ENCODE measurements at regions not wholly inside any gene's neighbourhood (a gene's known extent, or its start where the extent isn't known, plus 50 kb on each side); places are given as distances from the start of the nearest gene placed in this dataset.

- Histone ChIP-seq H3K4me2 (ENCODE audit: extremely low read depth, insufficient read depth, low read length) (no peak overlapping the region), H3K79me2 (ENCODE audit: control insufficient read depth, insufficient read depth, low read length) (no peaks in the 10 kb centered on the region), H4K20me1 (ENCODE audit: control insufficient read depth, extremely low read depth, insufficient read depth, low read length) (no peaks in the 10 kb centered on the region), H3K4me1 (ENCODE audit: control insufficient read depth, extremely low read depth, insufficient read depth, low read length) (no peaks in the 10 kb centered on the region), H3K9ac (ENCODE audit: insufficient read depth, low read length) (no peak overlapping the region), H2AFZ (ENCODE audit: low read length) (no peak overlapping the region), H3K27me3 (ENCODE audit: control insufficient read depth, insufficient read depth, low read length) (no peaks in the 10 kb centered on the region), H3K27ac (ENCODE audit: insufficient read depth, low read length) (no peak overlapping the region), H3K36me3 (ENCODE audit: control insufficient read depth, insufficient read depth, low read length) (no peaks in the 10 kb centered on the region), H3K4me3 (replicated peaks in 1 of 4; ENCODE audit: control extremely low read depth in 1 of 4, insufficient read depth in 1 of 4, low read depth in 3 of 4, low read length in 4 of 4) (no peak overlapping the region), H3K9me3 (ENCODE audit: control insufficient read depth, insufficient read depth, low read depth, low read length) (no peaks in the 10 kb centered on the region)
- TF ChIP-seq CTCF (conservative IDR thresholded peaks at IDR 0.05 in 1 of 2, IDR thresholded peaks at IDR 0.05 in 1 of 2; ENCODE audit: low read depth in 1 of 2, low read length in 2 of 2) (no peak), EZH2 (IDR thresholded peaks at IDR 0.05; ENCODE audit: low read length, missing control alignments) (no peak)
- DNase-seq (ENCODE audit: low read depth in 2 of 2) = no peak
Observed at GRCh38 chr2:48124592-48124991, 189.9 kb upstream of the FOXN2 start.

GRCh38 chr2:48126162-48126561, 188.3 kb upstream of the FOXN2 start:
- DNase-seq (ENCODE audit: low read depth in 2 of 2) = peak; percentile 51 to 82
- no peak overlapping the region for H2AFZ ChIP-seq (ENCODE audit: low read length)
- no peak overlapping the region for H3K27ac ChIP-seq (ENCODE audit: insufficient read depth, low read length)

GRCh38 chr2:48127612-48128191, 186.8 kb upstream of the FOXN2 start:
- Histone ChIP-seq H3K4me2 (ENCODE audit: extremely low read depth, insufficient read depth, low read length) (no peak overlapping the region), H3K27ac (ENCODE audit: insufficient read depth, low read length) (no peak overlapping the region), H3K9ac (ENCODE audit: insufficient read depth, low read length) (no peak overlapping the region), H3K9me3 (ENCODE audit: control insufficient read depth, insufficient read depth, low read depth, low read length) (no peaks in the 10 kb centered on the region), H3K36me3 (ENCODE audit: control insufficient read depth, insufficient read depth, low read length) (no peaks in the 10 kb centered on the region), H3K79me2 (ENCODE audit: control insufficient read depth, insufficient read depth, low read length) (no peaks in the 10 kb centered on the region), H4K20me1 (ENCODE audit: control insufficient read depth, extremely low read depth, insufficient read depth, low read length) (no peaks in the 10 kb centered on the region), H3K4me1 (ENCODE audit: control insufficient read depth, extremely low read depth, insufficient read depth, low read length) (no peaks in the 10 kb centered on the region), H3K4me3 (replicated peaks in 1 of 4; ENCODE audit: control extremely low read depth in 1 of 4, insufficient read depth in 1 of 4, low read depth in 3 of 4, low read length in 4 of 4) (no peak overlapping the region), H3K27me3 (ENCODE audit: control insufficient read depth, insufficient read depth, low read length) (no peaks in the 10 kb centered on the region), H2AFZ (ENCODE audit: low read length) (no peak overlapping the region)
- no peak for TF ChIP-seq CTCF (conservative IDR thresholded peaks at IDR 0.05 in 1 of 2, IDR thresholded peaks at IDR 0.05 in 1 of 2; ENCODE audit: low read depth in 1 of 2, low read length in 2 of 2)
- no peak for TF ChIP-seq EZH2 (IDR thresholded peaks at IDR 0.05; ENCODE audit: low read length, missing control alignments)
- DNase-seq (ENCODE audit: low read depth in 2 of 2) = peak in 1 of 2 donors; percentile 6

More at GRCh38 chr2:48126162-48126561, 188.3 kb upstream of the FOXN2 start:
- TF ChIP-seq CTCF (conservative IDR thresholded peaks at IDR 0.05 in 1 of 2, IDR thresholded peaks at IDR 0.05 in 1 of 2; ENCODE audit: low read depth in 1 of 2, low read length in 2 of 2) (no peak), EZH2 (IDR thresholded peaks at IDR 0.05; ENCODE audit: low read length, missing control alignments) (no peak)
- no peaks in the 10 kb centered on the region for H3K27me3 ChIP-seq (ENCODE audit: control insufficient read depth, insufficient read depth, low read length)
- peak overlapping the region; percentile 2 for H3K9ac ChIP-seq (ENCODE audit: insufficient read depth, low read length)
- no peaks in the 10 kb centered on the region for H4K20me1 ChIP-seq (ENCODE audit: control insufficient read depth, extremely low read depth, insufficient read depth, low read length)
- H3K4me1 ChIP-seq (ENCODE audit: control insufficient read depth, extremely low read depth, insufficient read depth, low read length) = no peaks in the 10 kb centered on the region
- no peaks in the 10 kb centered on the region for H3K9me3 ChIP-seq (ENCODE audit: control insufficient read depth, insufficient read depth, low read depth, low read length)
- no peak overlapping the region for H3K4me3 ChIP-seq (replicated peaks in 1 of 4; ENCODE audit: control extremely low read depth in 1 of 4, insufficient read depth in 1 of 4, low read depth in 3 of 4, low read length in 4 of 4)
- H3K36me3 ChIP-seq (ENCODE audit: control insufficient read depth, insufficient read depth, low read length) = no peaks in the 10 kb centered on the region
- no peak overlapping the region for H3K4me2 ChIP-seq (ENCODE audit: extremely low read depth, insufficient read depth, low read length)
- H3K79me2 ChIP-seq (ENCODE audit: control insufficient read depth, insufficient read depth, low read length) = no peaks in the 10 kb centered on the region
